ENCODE measurements at regions not wholly inside any gene's neighbourhood (a gene's known extent, or its start where the extent isn't known, plus 50 kb on each side); places are given as distances from the start of the nearest gene placed in this dataset.

GRCh38 chr1:88021529-88021928, 662.5 kb upstream of the PKN2 start:
- no peak overlapping the region for H3K27ac ChIP-seq (ENCODE audit: low read depth, low read length)
- H3K4me3 ChIP-seq (ENCODE audit: low read length), result no peak overlapping the region
- ATAC-seq (no peak), DNase-seq (no peak)
- ChIA-PET POLR2A (no interaction called here), CTCF (no interaction called here)
- no peak overlapping the region for H3K27ac Mint-ChIP-seq
- intact Hi-C loops (cut with micrococcal nuclease), result no loop called here
- H3K36me3 Mint-ChIP-seq, result no peaks in the 10 kb centered on the region
- H3K4me3 Mint-ChIP-seq, result no peak overlapping the region
- no peaks in the 10 kb centered on the region for H3K4me1 ChIP-seq (ENCODE audit: control insufficient read depth in 2 of 2, insufficient read depth in 2 of 2, low read length in 2 of 2)
- no peaks in the 10 kb centered on the region for H3K36me3 ChIP-seq (ENCODE audit: control insufficient read depth in 2 of 3, insufficient read depth in 3 of 3, low read length in 3 of 3)
- no peaks in the 10 kb centered on the region for H3K9me3 ChIP-seq (ENCODE audit: control insufficient read depth in 2 of 3, low read length in 3 of 3)
- H3K27me3 Mint-ChIP-seq, result peaks cover 0 to 11% (median 3%) of the 10 kb centered on the region in 5 donors
- no peaks in the 10 kb centered on the region for H3K4me1 Mint-ChIP-seq
- no peaks in the 10 kb centered on the region for H3K27me3 ChIP-seq (ENCODE audit: control insufficient read depth in 2 of 2, insufficient read depth in 2 of 2, low read length in 2 of 2)
- H3K9me3 Mint-ChIP-seq, result peaks cover 0 to 5% (median 0%) of the 10 kb centered on the region in 11 donors

- Histone ChIP-seq H3K4me3 (ENCODE audit: low read length) (no peak overlapping the region), H3K27ac (ENCODE audit: low read depth, low read length) (no peak overlapping the region), H3K36me3 (ENCODE audit: control insufficient read depth in 2 of 3, insufficient read depth in 3 of 3, low read length in 3 of 3) (no peaks in the 10 kb centered on the region), H3K27me3 (ENCODE audit: control insufficient read depth in 2 of 2, insufficient read depth in 2 of 2, low read length in 2 of 2) (no peaks in the 10 kb centered on the region), H3K9me3 (ENCODE audit: control insufficient read depth in 2 of 3, low read length in 3 of 3) (no peaks in the 10 kb centered on the region), H3K4me1 (ENCODE audit: control insufficient read depth in 2 of 2, insufficient read depth in 2 of 2, low read length in 2 of 2) (no peaks in the 10 kb centered on the region)
- peak; percentile 51 for ATAC-seq
- intact Hi-C loops (cut with micrococcal nuclease), result no loop called here
- Mint-ChIP-seq H3K36me3 (no peaks in the 10 kb centered on the region), H3K27ac (no peak overlapping the region), H3K27me3 (peaks cover 0 to 13% (median 7%) of the 10 kb centered on the region in 5 donors), H3K4me1 (no peaks in the 10 kb centered on the region), H3K9me3 (peaks cover 0 to 5% (median 0%) of the 10 kb centered on the region in 11 donors), H3K4me3 (no peak overlapping the region)
- POLR2A ChIA-PET, result no interaction called here
- DNase-seq, result no peak
- CTCF ChIA-PET, result no interaction called here
Observed at GRCh38 chr1:88022516-88022915, 661.6 kb upstream of the PKN2 start.

GRCh38 chr1:88029142-88029541, 654.9 kb upstream of the PKN2 start:
- H3K9me3 Mint-ChIP-seq, result peaks cover 0 to 2% (median 0%) of the 10 kb centered on the region in 11 donors
- H3K36me3 ChIP-seq (ENCODE audit: control insufficient read depth in 2 of 3, insufficient read depth in 3 of 3, low read length in 3 of 3), result no peaks in the 10 kb centered on the region
- ATAC-seq, result no peak
- H3K27ac Mint-ChIP-seq, result no peak overlapping the region
- H3K4me3 Mint-ChIP-seq, result no peak overlapping the region
- no peak overlapping the region for H3K27ac ChIP-seq (ENCODE audit: low read depth, low read length)
- H3K9me3 ChIP-seq (ENCODE audit: control insufficient read depth in 2 of 3, low read length in 3 of 3), result no peaks in the 10 kb centered on the region
- no peak for DNase-seq
- intact Hi-C loops (cut with micrococcal nuclease), result no loop called here
- H3K27me3 ChIP-seq (ENCODE audit: control insufficient read depth in 2 of 2, insufficient read depth in 2 of 2, low read length in 2 of 2), result no peaks in the 10 kb centered on the region
- no peak overlapping the region for H3K4me3 ChIP-seq (ENCODE audit: low read length)
- CTCF ChIA-PET, result no interaction called here
- H3K4me1 ChIP-seq (ENCODE audit: control insufficient read depth in 2 of 2, insufficient read depth in 2 of 2, low read length in 2 of 2), result no peaks in the 10 kb centered on the region
- peaks cover 0 to 23% (median 17%) of the 10 kb centered on the region in 5 donors for H3K27me3 Mint-ChIP-seq
- no peaks in the 10 kb centered on the region for H3K36me3 Mint-ChIP-seq
- H3K4me1 Mint-ChIP-seq, result no peaks in the 10 kb centered on the region
- POLR2A ChIA-PET, result no interaction called here

GRCh38 chr1:88029899-88030298, 654.2 kb upstream of the PKN2 start:
- Mint-ChIP-seq H3K4me3 (no peak overlapping the region), H3K27ac (no peak overlapping the region), H3K27me3 (peaks cover 0 to 18% (median 14%) of the 10 kb centered on the region in 5 donors), H3K9me3 (peaks cover 0 to 3% (median 0%) of the 10 kb centered on the region in 11 donors), H3K4me1 (no peaks in the 10 kb centered on the region), H3K36me3 (no peaks in the 10 kb centered on the region)
- no peaks in the 10 kb centered on the region for H3K4me1 ChIP-seq (ENCODE audit: control insufficient read depth in 2 of 2, insufficient read depth in 2 of 2, low read length in 2 of 2)
- no peaks in the 10 kb centered on the region for H3K27me3 ChIP-seq (ENCODE audit: control insufficient read depth in 2 of 2, insufficient read depth in 2 of 2, low read length in 2 of 2)
- ChIA-PET POLR2A (no interaction called here), CTCF (no interaction called here)
- ATAC-seq (no peak), DNase-seq (no peak)
- H3K9me3 ChIP-seq (ENCODE audit: control insufficient read depth in 2 of 3, low read length in 3 of 3), result no peaks in the 10 kb centered on the region
- H3K27ac ChIP-seq (ENCODE audit: low read depth, low read length), result no peak overlapping the region
- no peak overlapping the region for H3K4me3 ChIP-seq (ENCODE audit: low read length)
- H3K36me3 ChIP-seq (ENCODE audit: control insufficient read depth in 2 of 3, insufficient read depth in 3 of 3, low read length in 3 of 3), result no peaks in the 10 kb centered on the region
- intact Hi-C loops (cut with micrococcal nuclease), result no loop called here

GRCh38 chr1:88035578-88035977, 648.5 kb upstream of the PKN2 start:
- peaks cover 4 to 29% (median 14%) of the 10 kb centered on the region in 11 donors for H3K9me3 Mint-ChIP-seq
- no peaks in the 10 kb centered on the region for H3K4me1 Mint-ChIP-seq
- no peak overlapping the region for H3K4me3 Mint-ChIP-seq
- intact Hi-C loops (cut with micrococcal nuclease), result no loop called here
- H3K36me3 ChIP-seq (ENCODE audit: control insufficient read depth in 2 of 3, insufficient read depth in 3 of 3, low read length in 3 of 3), result no peaks in the 10 kb centered on the region
- H3K9me3 ChIP-seq (ENCODE audit: control insufficient read depth in 2 of 3, low read length in 3 of 3), result no peaks in the 10 kb centered on the region
- ChIA-PET CTCF (no interaction called here), POLR2A (interaction anchor here (0.6 kb wide), 1 partner anchor 8 kb away, joined by 3 read pairs; no protein-coding TSS in a partner anchor)
- peaks cover 0 to 10% (median 4%) of the 10 kb centered on the region in 5 donors for H3K27me3 Mint-ChIP-seq
- no peak overlapping the region for H3K27ac ChIP-seq (ENCODE audit: low read depth, low read length)
- H3K4me1 ChIP-seq (ENCODE audit: control insufficient read depth in 2 of 2, insufficient read depth in 2 of 2, low read length in 2 of 2), result no peaks in the 10 kb centered on the region
- peaks cover 0 to 15% (median 0%) of the 10 kb centered on the region in 5 donors for H3K36me3 Mint-ChIP-seq
- no peaks in the 10 kb centered on the region for H3K27me3 ChIP-seq (ENCODE audit: control insufficient read depth in 2 of 2, insufficient read depth in 2 of 2, low read length in 2 of 2)
- DNase-seq, result no peak
- H3K27ac Mint-ChIP-seq, result no peak overlapping the region
- ATAC-seq, result no peak
- no peak overlapping the region for H3K4me3 ChIP-seq (ENCODE audit: low read length)

- H3K36me3 Mint-ChIP-seq, result peaks cover 0 to 15% (median 0%) of the 10 kb centered on the region in 5 donors
- no peak for ATAC-seq
- peaks cover 4 to 30% (median 14%) of the 10 kb centered on the region in 11 donors for H3K9me3 Mint-ChIP-seq
- H3K4me1 ChIP-seq (ENCODE audit: control insufficient read depth in 2 of 2, insufficient read depth in 2 of 2, low read length in 2 of 2), result no peaks in the 10 kb centered on the region
- H3K4me3 ChIP-seq (ENCODE audit: low read length), result no peak overlapping the region
- H3K27ac ChIP-seq (ENCODE audit: low read depth, low read length), result no peak overlapping the region
- POLR2A ChIA-PET, result no interaction called here
- no peaks in the 10 kb centered on the region for H3K27me3 ChIP-seq (ENCODE audit: control insufficient read depth in 2 of 2, insufficient read depth in 2 of 2, low read length in 2 of 2)
- no peak overlapping the region for H3K4me3 Mint-ChIP-seq
- H3K4me1 Mint-ChIP-seq, result no peaks in the 10 kb centered on the region
- intact Hi-C loops (cut with micrococcal nuclease), result no loop called here
- H3K27ac Mint-ChIP-seq, result no peak overlapping the region
- no peak for DNase-seq
- peaks cover 0 to 6% (median 0%) of the 10 kb centered on the region in 5 donors for H3K27me3 Mint-ChIP-seq
- CTCF ChIA-PET, result no interaction called here
- no peaks in the 10 kb centered on the region for H3K9me3 ChIP-seq (ENCODE audit: control insufficient read depth in 2 of 3, low read length in 3 of 3)
- H3K36me3 ChIP-seq (ENCODE audit: control insufficient read depth in 2 of 3, insufficient read depth in 3 of 3, low read length in 3 of 3), result no peaks in the 10 kb centered on the region
Observed at GRCh38 chr1:88036345-88037014, 647.6 kb upstream of the PKN2 start.

GRCh38 chr1:88039240-88039639, 644.8 kb upstream of the PKN2 start:
- H3K27ac Mint-ChIP-seq, result no peak overlapping the region
- peaks cover 4 to 30% (median 14%) of the 10 kb centered on the region in 11 donors for H3K9me3 Mint-ChIP-seq
- H3K27ac ChIP-seq (ENCODE audit: low read depth, low read length), result no peak overlapping the region
- H3K36me3 ChIP-seq (ENCODE audit: control insufficient read depth in 2 of 3, insufficient read depth in 3 of 3, low read length in 3 of 3), result no peaks in the 10 kb centered on the region
- H3K27me3 ChIP-seq (ENCODE audit: control insufficient read depth in 2 of 2, insufficient read depth in 2 of 2, low read length in 2 of 2), result no peaks in the 10 kb centered on the region
- H3K36me3 Mint-ChIP-seq, result peaks cover 0 to 15% (median 0%) of the 10 kb centered on the region in 5 donors
- CTCF ChIA-PET, result no interaction called here
- ATAC-seq, result no peak
- H3K4me1 ChIP-seq (ENCODE audit: control insufficient read depth in 2 of 2, insufficient read depth in 2 of 2, low read length in 2 of 2), result no peaks in the 10 kb centered on the region
- no peak for DNase-seq
- H3K4me3 Mint-ChIP-seq, result no peak overlapping the region
- POLR2A ChIA-PET, result no interaction called here
- peaks cover 0 to 6% (median 1%) of the 10 kb centered on the region in 5 donors for H3K27me3 Mint-ChIP-seq
- H3K9me3 ChIP-seq (ENCODE audit: control insufficient read depth in 2 of 3, low read length in 3 of 3), result no peaks in the 10 kb centered on the region
- no peak overlapping the region for H3K4me3 ChIP-seq (ENCODE audit: low read length)
- no peaks in the 10 kb centered on the region for H3K4me1 Mint-ChIP-seq
- intact Hi-C loops (cut with micrococcal nuclease), result no loop called here
